Activated naive CD4-positive, alpha-beta T cell (primary cell): ENCODE measurements at regions not wholly inside any gene's neighbourhood (a gene's known extent, or its start where the extent isn't known, plus 50 kb on each side); places are given as distances from the start of the nearest gene placed in this dataset.

ENCODE experiments used
- DNase-seq, 4 experiments: peaks; one replicate each; lab custom pipeline; 2025; lab: John Stamatoyannopoulos, UW

DNA sequence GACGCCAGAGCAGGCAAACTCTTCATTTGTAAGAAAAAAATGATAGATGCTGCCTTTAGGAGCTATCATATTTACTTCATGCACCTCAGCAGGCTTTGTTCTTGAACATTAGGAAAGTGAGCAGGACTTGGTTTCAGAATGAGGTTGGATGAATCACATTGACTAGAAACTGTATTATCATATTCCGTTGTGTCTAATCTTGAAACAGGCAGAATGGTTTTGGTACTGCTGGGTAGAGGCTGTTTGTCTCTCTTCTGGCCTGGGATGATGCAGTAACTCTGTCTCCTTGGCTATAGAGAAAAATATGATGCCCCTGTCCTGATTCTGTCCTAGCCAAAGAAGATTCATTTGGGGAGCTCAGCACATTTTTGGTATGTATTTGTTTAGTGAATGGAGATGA is 344.2 kb upstream of the GRM7 start:
- no peak for DNase-seq

DNA sequence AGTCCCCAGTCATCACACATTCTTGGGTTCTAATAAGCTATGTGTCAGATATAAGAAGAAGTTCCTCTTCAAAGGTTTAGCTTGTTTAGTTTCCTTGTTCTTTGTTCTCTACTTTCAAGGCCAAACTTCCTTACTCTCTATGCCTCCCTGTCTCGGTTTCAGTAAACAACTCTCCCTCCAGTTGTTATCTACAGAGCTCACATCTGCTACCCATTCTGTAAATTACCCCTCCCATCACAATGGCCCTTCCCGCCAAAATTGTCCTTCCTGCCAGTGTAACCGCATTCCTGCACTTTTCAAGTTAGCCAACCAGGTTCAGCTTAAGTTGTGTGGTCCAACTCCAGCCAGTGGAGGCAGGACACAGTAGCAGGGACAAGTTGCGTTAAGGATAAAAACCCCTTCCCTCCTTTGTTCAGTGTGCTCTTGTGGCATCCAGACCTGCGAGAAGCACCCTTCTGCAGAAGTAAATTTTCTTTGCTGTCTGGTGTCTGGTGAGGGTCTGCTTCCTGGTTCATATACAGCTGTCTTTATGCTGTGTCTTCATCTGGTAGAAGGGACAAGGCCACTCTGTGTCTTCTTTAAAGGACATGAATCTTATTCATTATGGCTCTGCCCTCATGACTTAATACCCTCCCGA is 342.1 kb upstream of the GRM7 start:
- DNase-seq = no peak

DNA sequence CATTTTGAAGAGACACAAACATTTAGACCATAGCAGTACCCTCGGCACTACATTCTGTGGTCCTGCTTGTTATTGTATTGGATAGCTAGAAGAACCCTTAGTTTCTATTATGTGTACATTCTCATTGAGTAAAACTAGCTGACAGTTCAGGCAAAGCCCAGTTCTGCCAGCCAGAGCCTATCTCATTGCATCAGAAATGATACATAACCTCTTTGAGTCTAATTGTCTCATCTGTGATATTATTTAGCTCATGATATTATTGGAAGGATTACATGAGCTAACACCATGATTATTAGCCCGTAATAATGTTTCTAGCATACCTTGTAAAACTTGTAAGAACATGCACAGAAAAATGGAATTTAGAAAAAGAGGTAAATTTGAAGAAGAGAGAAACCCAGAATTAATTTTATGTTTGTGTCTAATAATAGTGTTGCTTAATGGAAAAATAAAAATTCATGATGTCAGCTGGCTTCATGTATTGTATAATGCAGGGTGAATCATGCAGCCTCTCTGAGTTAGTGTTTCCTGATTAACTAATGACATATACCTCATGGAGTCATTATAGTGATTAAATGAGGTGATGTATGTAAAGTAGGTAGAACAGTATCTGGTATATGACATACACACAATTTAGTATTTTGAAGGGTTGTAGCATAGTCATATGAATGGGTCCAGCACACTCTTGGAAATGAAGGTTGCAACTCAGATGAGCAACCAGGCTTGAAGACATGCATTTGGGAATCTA is 339.4 kb upstream of the GRM7 start:
- DNase-seq = no peak

DNA sequence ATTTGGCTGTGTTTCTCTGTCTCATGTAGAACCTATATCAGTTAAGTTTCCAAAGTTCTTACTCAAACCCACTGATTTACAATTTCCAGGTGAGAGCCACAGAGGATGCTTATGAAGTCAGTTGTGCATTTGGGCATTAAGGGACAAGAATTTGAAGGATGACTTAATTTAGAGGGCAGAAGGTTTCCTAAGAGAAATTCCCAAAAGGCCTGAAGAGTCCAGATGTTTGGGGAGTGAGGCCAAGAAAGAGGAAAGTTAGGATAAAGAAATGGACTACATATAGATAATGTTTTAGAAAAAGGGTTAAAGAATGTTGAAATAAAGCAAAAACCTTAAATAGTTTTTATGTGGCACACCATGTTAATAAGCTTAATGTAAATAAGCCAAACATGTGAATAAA is 338.7 kb upstream of the GRM7 start:
- DNase-seq = no peak

DNA sequence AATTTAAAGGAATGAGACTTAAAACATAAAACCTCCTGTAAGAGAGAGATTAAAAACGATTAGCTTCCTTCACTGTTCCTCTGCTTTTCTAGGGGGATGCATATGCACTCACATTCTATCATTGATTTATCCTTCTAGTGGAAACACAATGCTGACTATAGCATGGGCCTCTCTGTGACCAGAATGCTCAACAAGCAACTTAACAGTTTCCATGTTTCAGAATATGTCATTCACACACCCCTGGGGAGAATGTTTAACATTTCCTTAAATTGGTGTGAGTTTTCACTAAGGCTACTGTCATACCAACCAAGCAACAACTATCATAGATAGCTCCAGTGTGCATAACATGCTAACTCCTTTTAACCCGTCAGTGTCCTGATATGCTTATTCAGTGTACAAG is 337.9 kb upstream of the GRM7 start:
- no peak for DNase-seq

DNA sequence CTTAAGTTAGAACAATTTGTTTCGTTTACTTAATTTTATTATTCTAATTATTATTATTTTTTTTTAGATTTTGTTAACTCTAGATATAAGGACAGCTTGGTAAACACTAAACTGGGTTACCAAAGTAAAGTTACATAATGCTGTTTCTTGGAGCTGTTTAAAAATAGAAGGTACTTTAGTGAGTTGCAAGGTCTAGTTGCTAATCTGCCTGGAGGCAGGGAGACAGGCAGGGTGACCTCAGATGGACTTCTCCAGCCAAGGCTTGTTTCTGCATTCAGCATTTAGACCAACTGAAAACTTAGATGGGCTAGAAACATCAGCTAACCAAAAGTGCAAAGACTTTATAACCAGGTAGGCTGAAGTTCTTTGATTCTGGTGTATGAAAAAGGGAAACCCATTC is 336.4 kb upstream of the GRM7 start:
- no peak for DNase-seq

DNA sequence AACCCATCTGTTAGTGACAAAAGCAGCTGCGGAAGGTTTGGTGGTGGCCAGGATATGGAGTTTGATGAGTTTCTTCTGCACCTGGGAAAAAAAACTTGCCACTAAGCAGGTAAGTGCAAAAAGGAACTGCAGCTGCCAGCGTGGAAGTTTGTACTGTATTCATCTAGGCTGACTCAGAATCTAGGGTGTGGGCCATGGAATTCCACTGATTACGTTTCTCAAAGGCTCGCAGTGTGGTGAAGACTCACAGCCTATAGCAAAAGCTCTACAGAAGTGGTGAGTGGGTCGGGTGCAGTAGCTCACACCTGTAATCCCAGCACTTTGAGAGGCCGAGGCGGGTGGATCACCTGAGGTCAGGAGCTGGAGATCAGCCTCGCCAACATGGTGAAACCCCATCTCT is 334.6 kb upstream of the GRM7 start:
- DNase-seq = no peak

DNA sequence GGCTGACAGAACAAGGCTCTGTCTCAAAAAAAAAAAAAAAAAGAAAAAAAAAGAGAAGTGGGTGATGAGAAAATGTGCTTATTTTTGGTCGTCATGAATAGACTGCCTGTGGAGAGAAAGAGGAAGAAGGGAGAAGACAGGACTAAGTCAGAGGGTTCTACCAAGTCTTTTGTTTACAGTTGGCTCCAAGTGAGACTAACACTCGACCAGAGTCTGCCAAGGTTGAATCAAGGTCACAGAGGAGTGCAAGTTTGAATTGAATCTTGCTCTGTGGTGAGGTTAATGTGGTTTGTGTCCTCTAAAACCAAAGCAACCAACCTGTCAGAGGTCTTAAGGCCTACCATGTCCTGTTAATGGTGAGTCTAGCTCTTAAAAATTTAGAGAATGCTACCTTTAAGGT is 334.1 kb upstream of the GRM7 start:
- DNase-seq = no peak

DNA sequence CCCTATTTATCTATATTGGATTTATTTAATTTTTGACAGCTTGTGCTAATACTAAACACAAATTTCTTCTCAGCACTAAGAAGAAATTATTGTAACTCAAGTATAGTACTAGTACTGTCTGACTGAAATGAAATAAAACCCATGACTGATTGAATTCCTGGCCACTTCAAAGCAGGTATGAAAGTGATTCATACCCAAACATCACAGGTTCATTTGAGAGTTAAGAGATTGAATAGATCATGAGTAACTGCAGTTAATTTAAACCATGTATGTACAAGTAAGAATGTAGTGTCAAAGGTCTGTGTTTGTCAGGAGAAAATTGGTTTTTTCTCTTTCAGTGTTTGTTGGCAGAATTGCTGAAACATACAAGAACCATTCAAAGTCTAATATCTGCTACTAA is 332.0 kb upstream of the GRM7 start:
- no peak for DNase-seq

DNA sequence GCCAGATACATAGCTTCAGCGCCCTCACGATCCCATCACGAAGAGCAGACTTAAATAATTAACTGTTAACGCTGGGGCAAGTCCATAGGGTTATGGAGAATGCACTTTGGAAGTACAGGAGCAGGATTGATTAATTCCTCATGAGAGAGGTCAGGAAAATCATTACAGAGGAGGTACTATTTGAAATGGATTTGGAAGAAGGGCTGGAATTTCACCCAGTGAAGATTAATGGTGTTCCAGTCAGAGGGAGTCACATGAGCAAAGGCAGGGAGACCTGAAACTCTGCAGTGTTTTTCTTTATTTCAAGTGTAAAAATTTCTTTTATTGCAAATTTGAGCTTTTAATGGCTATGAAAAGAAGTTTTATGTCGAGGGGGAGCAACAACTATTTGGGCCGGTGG is 329.8 kb upstream of the GRM7 start:
- DNase-seq = no peak

DNA sequence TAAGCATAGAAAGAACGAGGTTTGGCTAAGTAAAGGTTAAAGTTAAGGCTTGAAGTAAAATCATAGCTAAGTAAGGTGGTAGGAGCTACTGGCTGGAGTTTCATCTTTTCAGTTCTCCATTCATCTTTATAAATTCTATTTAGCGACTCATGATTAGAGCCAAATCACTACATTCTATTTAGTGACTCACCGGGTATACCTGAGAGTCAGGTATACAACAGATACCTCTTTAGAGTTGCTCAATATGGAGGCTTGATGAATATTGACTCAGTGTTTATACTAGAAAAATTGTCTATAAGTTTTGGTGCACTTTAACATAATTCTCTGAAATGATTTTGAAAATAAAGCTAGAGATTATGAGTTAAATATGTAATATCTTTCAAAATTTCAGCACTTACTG is 328.8 kb upstream of the GRM7 start:
- DNase-seq = no peak

DNA sequence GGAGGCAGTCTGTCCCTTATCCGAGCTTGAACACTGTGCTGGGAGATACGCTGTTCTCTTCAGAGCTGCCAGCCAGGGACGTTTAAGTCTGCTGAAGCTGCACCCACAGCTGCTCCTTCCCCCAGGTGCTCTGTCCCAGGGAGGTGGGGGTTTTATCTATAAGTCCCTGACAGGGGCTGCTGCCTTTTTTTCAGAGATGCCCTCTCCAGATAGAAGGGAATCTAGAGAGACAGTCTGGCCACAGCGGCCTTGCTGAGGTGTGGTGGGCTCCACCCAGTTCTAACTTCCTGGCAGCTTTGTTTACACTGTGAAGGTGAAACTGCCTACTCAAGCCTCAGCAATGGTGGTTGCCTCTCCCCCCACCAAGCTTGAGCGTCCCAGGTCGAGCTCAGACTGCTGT is 319.9 kb upstream of the GRM7 start:
- DNase-seq = no peak

DNA sequence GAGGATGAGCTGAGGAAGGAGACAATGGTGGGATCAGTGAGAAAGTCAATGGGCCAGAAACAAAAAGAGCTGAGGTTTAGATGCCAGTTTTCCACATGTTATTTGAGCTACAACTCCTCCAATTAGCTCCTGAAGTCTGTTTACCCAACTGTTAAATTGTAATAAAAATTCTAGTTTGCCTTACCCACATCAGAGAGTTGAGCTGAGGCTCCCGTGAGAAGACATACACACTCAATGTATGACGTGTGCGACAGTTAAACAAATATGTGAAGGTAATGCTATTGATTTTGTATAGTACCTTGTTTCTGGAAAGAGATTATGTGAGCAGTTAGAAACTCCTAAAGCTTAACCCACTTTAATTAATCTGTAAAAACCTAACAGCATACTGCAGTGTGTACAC is 318.1 kb upstream of the GRM7 start:
- DNase-seq = no peak

DNA sequence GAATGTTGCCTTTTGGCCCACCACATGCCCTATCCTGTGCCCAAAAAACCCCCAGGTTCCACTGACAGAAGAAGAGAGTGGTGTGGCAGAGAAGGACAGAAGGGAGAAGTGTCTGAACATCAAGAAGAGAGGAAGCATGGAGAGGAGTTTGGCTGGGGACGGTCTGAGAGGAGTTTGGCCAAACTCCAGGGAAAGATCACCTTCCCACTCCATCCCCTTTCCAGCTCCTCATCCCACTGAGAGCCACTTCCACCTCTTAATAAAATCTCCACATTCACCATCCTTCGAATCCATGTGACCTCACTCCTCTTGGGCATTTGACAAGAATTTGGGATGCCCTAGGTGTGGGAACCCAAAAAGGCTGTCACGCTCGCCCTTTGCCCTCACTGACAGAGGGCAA is 311.6 kb upstream of the GRM7 start:
- no peak for DNase-seq

DNA sequence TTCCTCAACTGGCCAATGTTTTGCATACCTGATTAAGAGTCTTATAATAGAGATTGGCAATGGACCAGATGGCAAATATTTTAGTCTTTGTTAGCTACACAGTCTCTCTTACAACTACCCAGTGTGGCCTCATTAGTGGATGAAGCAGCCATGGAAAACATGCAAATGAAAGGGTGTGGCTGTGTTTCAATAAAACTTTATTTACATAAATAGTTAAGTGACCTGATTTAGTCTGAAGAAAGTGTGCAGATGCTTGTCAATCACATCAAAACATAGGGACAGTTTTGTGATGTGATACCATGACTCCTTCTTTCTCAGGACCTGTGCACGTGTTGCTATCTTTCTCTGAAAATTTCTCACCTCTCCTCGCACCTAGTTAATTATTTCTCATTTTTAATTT is 309.8 kb upstream of the GRM7 start:
- DNase-seq = no peak

DNA sequence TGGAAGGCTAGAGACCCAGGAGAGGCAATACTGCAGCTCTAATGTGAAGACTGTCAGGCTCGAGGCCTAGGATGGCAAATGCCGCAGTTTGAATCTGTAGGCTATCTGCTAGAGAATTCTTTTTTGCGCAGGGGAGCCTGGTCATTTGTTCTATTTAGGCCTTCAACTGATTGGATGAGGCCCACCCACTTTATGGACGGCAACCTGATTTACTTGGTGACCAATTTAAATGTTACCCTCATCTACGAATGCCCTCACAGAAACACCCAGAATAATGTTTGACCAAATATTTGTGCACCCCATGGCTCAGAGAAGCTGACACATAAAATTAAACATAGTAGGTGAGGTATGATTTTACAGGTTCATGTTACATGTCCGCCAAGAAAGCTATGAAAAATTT is 300.7 kb upstream of the GRM7 start:
- no peak for DNase-seq

DNA sequence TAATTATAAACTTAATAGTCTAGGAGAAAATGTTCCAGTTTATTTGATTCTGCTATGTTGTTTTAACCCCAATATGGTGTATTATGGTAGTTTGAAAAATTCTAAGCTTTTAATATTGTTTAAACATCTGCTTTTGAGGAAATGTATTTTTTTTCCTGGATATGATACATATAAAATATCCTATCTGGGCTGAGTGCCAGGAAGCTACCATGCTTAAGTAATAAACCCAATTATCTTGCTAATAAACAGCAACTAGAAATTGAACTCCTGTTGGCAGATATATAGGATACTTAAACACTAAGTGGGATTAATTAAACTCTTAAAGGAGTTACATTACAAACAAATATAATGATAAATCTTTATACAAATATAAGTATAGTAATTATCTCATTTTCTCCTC is 293.7 kb upstream of the GRM7 start:
- DNase-seq = no peak

DNA sequence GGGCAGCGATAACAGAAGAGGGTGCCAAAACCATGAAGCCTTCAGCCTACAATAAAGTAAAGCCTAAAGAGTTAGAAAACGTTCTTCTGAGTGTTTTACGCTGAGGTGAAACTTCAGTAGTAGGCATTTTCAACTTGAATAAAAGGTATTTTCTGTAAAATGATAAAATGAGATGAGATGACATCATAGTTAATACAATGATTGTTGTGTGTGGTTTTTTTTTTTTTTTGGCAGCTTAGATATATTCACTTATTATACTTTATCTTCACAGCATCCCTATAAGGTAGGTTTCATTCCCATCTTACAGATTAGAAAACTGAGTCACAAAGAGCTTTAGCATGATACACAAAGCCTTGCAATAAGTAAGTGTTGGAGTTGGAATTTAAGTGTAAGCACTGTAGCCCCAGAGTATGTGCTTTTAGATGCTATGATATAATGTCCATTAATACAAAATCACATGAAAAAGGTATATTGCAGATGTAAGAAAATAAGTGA is 291.9 kb upstream of the GRM7 start:
- no peak for DNase-seq

DNA sequence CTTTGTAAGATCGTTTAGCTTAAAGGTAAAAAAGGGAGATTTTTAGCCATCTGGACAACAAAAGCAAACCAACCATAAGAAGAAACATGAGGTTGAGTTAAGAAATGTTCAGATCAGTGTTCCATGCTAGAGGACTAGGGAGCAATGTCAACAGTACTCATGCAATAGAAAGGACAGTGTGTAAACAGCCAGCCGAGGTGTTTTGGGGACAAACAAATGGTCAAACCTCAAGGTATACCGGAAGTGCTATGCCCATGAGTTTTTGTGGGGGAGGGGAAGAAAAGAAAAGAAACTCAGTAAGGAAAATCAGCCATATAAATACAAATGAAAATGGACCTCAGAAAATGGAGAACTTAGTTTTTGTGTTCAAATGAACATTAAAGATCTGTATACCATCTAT is 289.5 kb upstream of the GRM7 start:
- DNase-seq = no peak

DNA sequence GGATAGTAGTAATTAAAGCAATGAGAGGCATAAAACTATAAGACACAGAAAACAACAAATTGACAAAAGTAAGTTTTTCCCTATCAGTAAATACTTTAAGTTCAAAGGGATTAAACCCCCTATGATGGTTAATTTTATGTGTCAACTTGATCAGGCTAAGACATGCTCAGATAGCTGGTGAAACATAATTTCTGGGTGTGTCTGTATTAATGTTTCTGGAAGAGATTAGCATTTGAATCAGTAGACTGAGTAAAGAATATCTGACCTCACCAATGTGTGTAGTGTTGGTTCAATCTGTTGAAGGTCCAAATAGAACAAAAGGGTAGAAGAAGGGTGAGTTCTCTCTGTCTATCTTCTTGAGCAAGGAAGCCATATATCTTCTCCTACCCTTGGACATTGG is 283.3 kb upstream of the GRM7 start:
- no peak for DNase-seq

DNA sequence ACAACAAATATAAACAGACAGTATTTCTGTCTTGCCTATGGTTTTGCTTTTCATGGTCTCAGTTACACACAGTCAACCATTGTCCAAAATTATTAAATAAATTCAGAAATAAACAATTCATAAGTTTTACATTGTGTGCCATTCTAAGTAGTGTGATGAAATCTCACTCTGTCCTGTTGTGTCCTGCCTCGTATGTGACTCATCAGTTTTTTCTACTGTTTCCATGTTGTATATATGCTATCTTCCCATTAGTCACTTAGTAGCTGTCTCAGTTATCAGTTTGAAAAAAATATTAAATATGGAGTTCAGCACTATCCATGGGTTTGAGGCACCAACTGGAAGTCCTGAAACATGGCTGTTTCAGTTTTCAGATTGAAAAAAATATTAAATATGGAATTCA is 282.4 kb upstream of the GRM7 start:
- no peak for DNase-seq

DNA sequence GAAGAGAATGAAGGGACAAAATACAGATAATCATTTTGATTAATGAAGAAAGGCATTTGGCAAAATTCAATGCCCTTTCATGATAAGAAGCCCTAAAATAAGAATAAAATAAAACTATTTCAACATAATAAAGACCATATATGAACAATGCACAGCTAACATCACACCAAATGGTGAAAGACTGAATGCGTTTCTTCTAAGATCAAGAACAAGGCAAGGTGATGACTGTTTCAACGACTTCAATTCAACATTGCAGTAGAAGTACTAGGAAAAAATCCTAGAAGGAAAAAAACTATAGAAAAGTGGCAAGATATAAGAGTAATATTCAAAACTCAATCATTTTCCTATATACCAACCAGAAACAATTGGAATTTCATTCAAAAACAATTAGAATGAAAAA is 280.1 kb upstream of the GRM7 start:
- no peak for DNase-seq

DNA sequence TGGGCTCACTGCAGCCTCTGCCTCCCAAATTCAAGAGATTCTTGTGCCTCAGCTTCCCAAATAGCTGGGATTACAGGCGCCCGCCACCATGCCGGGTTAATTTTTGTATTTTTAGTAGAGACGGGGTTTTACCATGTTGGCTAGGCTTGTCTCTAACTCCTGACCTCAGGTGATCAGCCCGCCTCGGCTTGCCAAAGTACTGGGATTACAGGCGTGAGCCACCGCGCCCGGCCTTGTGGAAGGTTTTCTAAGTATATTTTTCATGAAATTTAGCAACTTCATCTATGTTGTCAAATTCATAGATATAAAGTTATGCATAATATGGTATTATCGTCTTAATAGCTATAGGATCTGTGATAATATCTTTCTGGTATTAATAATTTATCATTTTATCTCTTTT is 275.6 kb upstream of the GRM7 start:
- DNase-seq = no peak

DNA sequence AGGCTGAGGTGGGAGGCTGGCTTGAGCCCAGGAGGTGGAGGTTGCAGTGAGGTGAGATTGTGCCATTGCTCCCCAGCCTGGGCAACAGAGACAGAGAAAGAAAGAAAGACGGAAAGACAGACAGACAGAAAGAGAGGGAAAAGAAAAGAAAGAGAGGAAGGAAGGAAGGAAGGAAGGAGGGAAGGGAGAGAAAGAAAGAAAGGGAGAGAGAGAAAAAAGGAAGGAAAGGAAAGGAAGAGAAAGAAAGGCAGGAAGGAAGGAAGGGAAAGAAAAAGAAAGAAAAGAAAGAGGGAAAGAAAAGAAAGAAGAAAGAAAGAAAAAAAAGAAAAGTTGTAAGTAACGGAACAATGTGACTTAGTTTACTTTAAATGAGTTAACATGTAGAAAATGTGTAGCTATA is 260.7 kb upstream of the GRM7 start:
- no peak for DNase-seq
